GM06990 (cell line): ENCODE measurements at regions not wholly inside any gene's neighbourhood (a gene's known extent, or its start where the extent isn't known, plus 50 kb on each side); places are given as distances from the start of the nearest gene placed in this dataset.

Source experiments
- DNase-seq: peaks from one replicate; pipeline ENCODE4 v3.0.0-alpha.2; 2011; ENCODE audit not compliant: insufficient read length; ENCODE audit errors: extremely low read depth
- H3K27me3 ChIP-seq: replicated peaks from 2 replicates; pipeline ENCODE4 v1.6.0; 2011; ENCODE audit warnings: low read length; ENCODE audit not compliant: control insufficient read depth, insufficient read depth
- H3K36me3 ChIP-seq: 2 replicates; pipeline ENCODE4 v1.5.1; 2011; ENCODE audit warnings: low read length; ENCODE audit not compliant: control insufficient read depth, insufficient read depth
- H3K4me3 ChIP-seq: replicated peaks from 2 replicates; pipeline ENCODE4 v1.5.1; 2011; ENCODE audit warnings: low read depth, mild to moderate bottlenecking, control low read depth, low read length
- CTCF ChIP-seq: IDR thresholded peaks from 2 replicates; pipeline ENCODE4 v1.5.1; 2011; ENCODE audit warnings: low read length, control low read depth, mild to moderate bottlenecking, inconsistent platforms; ENCODE audit not compliant: insufficient read depth, poor library complexity, severe bottlenecking

GRCh38 chr4:115424852-115425251, 311.4 kb upstream of the NDST4 start:
- DNase-seq = no peak
- Histone ChIP-seq H3K4me3 (no peak overlapping the region), H3K27me3 (no peaks in the 10 kb centered on the region), H3K36me3 (no peaks in the 10 kb centered on the region)
- no peak for TF ChIP-seq CTCF

- H3K4me3 ChIP-seq = no peak overlapping the region
- TF ChIP-seq CTCF = no peak
- no peak for DNase-seq
- H3K36me3 ChIP-seq = no peaks in the 10 kb centered on the region
- no peaks in the 10 kb centered on the region for H3K27me3 ChIP-seq
Measured at GRCh38 chr4:115418635-115419396, 305.4 kb upstream of the NDST4 start.

GRCh38 chr4:115396034-115396433, 282.6 kb upstream of the NDST4 start:
- DNase-seq = no peak
- Histone ChIP-seq H3K27me3 (no peaks in the 10 kb centered on the region), H3K4me3 (no peak overlapping the region), H3K36me3 (no peaks in the 10 kb centered on the region)
- TF ChIP-seq CTCF = no peak

- DNase-seq = no peak
- TF ChIP-seq CTCF = no peak
- H3K36me3 ChIP-seq = no peaks in the 10 kb centered on the region
- no peak overlapping the region for H3K4me3 ChIP-seq
- no peaks in the 10 kb centered on the region for H3K27me3 ChIP-seq
Measured at GRCh38 chr4:115376866-115377265, 263.4 kb upstream of the NDST4 start.

GRCh38 chr4:115374621-115375020, 261.2 kb upstream of the NDST4 start:
- no peak for DNase-seq
- Histone ChIP-seq H3K36me3 (no peaks in the 10 kb centered on the region), H3K27me3 (no peaks in the 10 kb centered on the region), H3K4me3 (no peak overlapping the region)
- no peak for TF ChIP-seq CTCF

- H3K4me3 ChIP-seq = no peak overlapping the region
- TF ChIP-seq CTCF = no peak
- H3K36me3 ChIP-seq = no peaks in the 10 kb centered on the region
- no peak for DNase-seq
- no peaks in the 10 kb centered on the region for H3K27me3 ChIP-seq
Measured at GRCh38 chr4:115370490-115370889, 257.1 kb upstream of the NDST4 start.
